ENCODE measurements at regions not wholly inside any gene's neighbourhood (a gene's known extent, or its start where the extent isn't known, plus 50 kb on each side); places are given as distances from the start of the nearest gene placed in this dataset.
"Not testable (repeated sequence)": the region's sequence is repeated elsewhere in the genome, so short reads cannot be mapped to it uniquely, and the experiment has no call there.

DNA sequence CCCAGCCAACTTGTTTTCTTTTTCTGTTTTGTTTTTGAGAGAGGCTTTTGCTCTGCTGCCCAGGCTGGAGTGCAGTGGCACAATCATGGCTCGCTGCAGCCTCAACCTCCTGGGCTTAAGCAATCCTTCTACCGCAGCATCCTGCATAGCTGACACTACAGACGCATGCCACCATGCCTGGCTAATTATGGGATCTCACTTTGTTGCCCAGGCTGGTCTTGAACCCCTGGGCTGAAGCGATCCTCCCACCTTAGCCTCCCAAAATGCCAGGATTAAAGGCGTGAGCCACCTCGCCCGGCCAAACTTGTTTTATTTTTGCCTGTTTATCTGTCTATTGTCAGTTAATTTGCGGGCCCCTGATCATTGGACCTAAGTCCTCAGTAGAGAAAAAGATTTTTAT, 61.6 kb upstream of the MSH6 start:
- H3K9me3 ChIP-seq = no peaks in the 10 kb centered on the region
- intact Hi-C loops (cut with DNase I) = no loop called here
- no peak overlapping the region for H3K27ac ChIP-seq
- DNase-seq (no peak), ATAC-seq (no peak)
- 88 to 93% (median 89%) methylated on average over 8 of the region's 8 CpGs for WGBS, 3 donors
- H3K27me3 ChIP-seq (ENCODE audit: insufficient read depth in 3 of 3, low read length in 2 of 3) = no peaks in the 10 kb centered on the region
- no peak overlapping the region for H3K4me3 ChIP-seq
- no peaks in the 10 kb centered on the region for H3K36me3 ChIP-seq (ENCODE audit: insufficient read depth in 1 of 2, low read depth in 1 of 2)
- H3K4me1 ChIP-seq = no peaks in the 10 kb centered on the region
- TF ChIP-seq, protein P1, sequence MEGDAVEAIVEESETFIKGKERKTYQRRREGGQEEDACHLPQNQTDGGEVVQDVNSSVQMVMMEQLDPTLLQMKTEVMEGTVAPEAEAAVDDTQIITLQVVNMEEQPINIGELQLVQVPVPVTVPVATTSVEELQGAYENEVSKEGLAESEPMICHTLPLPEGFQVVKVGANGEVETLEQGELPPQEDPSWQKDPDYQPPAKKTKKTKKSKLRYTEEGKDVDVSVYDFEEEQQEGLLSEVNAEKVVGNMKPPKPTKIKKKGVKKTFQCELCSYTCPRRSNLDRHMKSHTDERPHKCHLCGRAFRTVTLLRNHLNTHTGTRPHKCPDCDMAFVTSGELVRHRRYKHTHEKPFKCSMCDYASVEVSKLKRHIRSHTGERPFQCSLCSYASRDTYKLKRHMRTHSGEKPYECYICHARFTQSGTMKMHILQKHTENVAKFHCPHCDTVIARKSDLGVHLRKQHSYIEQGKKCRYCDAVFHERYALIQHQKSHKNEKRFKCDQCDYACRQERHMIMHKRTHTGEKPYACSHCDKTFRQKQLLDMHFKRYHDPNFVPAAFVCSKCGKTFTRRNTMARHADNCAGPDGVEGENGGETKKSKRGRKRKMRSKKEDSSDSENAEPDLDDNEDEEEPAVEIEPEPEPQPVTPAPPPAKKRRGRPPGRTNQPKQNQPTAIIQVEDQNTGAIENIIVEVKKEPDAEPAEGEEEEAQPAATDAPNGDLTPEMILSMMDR (IDR thresholded peaks at IDR 0.05) = no peak

DNA sequence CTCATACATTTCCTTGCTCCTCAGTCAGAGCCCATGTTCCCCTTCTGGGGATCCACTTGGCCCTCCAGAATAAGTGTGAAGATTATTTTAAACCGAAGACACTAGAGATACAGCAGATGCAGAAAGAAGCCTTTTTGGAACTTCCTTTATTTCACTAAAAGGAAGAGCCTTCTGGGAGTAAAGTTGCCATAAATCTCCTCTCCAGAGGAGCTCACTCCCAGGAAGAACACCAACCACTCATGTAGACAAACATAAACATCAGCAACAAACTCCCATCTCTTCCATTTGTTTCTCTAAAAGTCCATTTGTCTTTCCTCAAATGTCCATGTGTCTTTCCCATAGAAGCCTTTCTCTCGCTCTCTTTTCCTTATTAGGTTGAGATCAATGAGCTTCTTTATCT, 62.4 kb upstream of the MSH6 start:
- no peak overlapping the region for H3K27ac ChIP-seq
- H3K4me1 ChIP-seq = no peaks in the 10 kb centered on the region
- 1 to 34% (median 8%) methylated on average over 2 of the region's 2 CpGs for WGBS, 3 donors
- no peaks in the 10 kb centered on the region for H3K36me3 ChIP-seq (ENCODE audit: insufficient read depth in 1 of 2, low read depth in 1 of 2)
- no peaks in the 10 kb centered on the region for H3K9me3 ChIP-seq
- DNase-seq = no peak
- no peak overlapping the region for H3K4me3 ChIP-seq
- H3K27me3 ChIP-seq (ENCODE audit: insufficient read depth in 3 of 3, low read length in 2 of 3) = no peaks in the 10 kb centered on the region
- ATAC-seq = no peak
- intact Hi-C loops (cut with DNase I) = no loop called here
- TF ChIP-seq, protein P1 (IDR thresholded peaks at IDR 0.05) = no peak

DNA sequence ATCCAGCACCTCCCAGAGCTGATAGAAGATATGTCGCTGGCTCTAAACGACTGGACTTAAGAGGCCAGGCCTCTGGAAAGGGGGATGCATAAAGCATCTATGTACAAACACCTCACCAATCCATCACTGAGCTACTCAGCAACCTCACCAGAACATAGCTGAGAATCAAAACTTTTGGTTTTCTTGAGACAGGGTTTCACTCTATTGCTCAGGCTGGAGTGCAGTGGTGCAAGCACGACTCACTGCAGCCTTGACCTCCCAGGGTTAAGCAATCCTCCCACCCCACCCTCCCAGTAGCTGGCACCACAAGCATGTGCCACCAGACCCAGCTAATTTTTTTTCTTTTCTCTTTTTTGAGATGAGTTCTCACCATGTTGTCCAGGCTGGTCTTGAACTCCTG, 62.9 kb upstream of the MSH6 start:
- ATAC-seq = no peak
- whole genome bisulfite sequencing, 3 donors = 61 to 81% (median 64%) methylated on average over 3 of the region's 3 CpGs
- no peaks in the 10 kb centered on the region for H3K36me3 ChIP-seq (ENCODE audit: insufficient read depth in 1 of 2, low read depth in 1 of 2)
- H3K27ac ChIP-seq = no peak overlapping the region
- TF ChIP-seq, protein P1 (IDR thresholded peaks at IDR 0.05) = no peak
- no peak for DNase-seq
- H3K27me3 ChIP-seq (ENCODE audit: insufficient read depth in 3 of 3, low read length in 2 of 3) = no peaks in the 10 kb centered on the region
- no peaks in the 10 kb centered on the region for H3K9me3 ChIP-seq
- no peaks in the 10 kb centered on the region for H3K4me1 ChIP-seq
- intact Hi-C loops (cut with DNase I) = no loop called here
- no peak overlapping the region for H3K4me3 ChIP-seq

DNA sequence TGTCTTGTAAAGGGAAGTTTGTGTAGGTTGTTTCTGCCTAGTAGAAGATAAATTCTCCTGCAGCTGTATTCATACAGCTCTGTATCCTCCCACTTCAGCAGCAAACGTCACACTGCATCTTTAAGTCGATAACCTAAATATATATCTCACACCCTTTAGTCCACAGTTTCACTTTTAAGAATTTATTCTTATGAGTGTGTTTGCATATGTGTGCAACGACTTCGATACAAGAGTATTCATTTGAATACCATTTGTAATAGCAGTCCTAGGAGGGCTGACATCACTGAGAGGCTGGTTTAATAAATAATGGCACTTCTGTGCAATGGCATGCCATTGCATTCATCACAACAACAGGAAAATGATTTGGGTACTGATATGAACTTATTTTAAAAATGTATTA, 63.8 kb upstream of the MSH6 start:
- ATAC-seq = no peak
- no peak for DNase-seq
- H3K4me3 ChIP-seq = no peak overlapping the region
- H3K27ac ChIP-seq = no peak overlapping the region
- H3K9me3 ChIP-seq = no peaks in the 10 kb centered on the region
- no peaks in the 10 kb centered on the region for H3K4me1 ChIP-seq
- TF ChIP-seq, protein P1 (IDR thresholded peaks at IDR 0.05) = no peak
- no peaks in the 10 kb centered on the region for H3K36me3 ChIP-seq (ENCODE audit: insufficient read depth in 1 of 2, low read depth in 1 of 2)
- 72 to 80% (median 78%) methylated on average over 4 of the region's 4 CpGs for WGBS, 3 donors
- intact Hi-C loops (cut with DNase I) = no loop called here
- H3K27me3 ChIP-seq (ENCODE audit: insufficient read depth in 3 of 3, low read length in 2 of 3) = no peaks in the 10 kb centered on the region

DNA sequence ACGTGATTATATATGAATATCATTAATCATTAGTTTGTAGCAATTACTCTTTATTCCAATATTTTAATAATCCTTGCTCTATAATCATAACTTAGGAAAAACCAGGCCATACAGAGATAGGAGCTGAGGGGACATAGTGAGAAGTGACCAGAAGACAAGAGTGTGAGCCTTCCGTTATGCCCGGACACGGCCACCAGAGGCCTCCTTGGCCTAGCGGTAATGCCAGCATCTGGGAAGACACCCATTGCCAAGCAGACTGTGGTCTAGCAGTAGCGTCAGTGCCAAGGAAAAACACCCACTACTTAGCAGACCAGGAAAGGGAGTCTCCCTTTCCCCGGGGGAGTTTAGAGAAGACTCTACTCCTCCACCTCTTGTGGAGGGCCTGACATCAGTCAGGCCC, 66.6 kb upstream of the MSH6 start:
- 72 to 89% (median 78%) methylated on average over 6 to 7 of the region's 7 CpGs for WGBS, 3 donors
- ATAC-seq; H3K4me3 ChIP-seq; H3K9me3 ChIP-seq; DNase-seq; H3K4me1 ChIP-seq; H3K36me3 ChIP-seq (ENCODE audit: insufficient read depth in 1 of 2, low read depth in 1 of 2); H3K27me3 ChIP-seq (ENCODE audit: insufficient read depth in 3 of 3, low read length in 2 of 3); intact Hi-C loops (cut with DNase I); H3K27ac ChIP-seq: not testable (repeated sequence)
